ENCODE measurements at regions not wholly inside any gene's neighbourhood (a gene's known extent, or its start where the extent isn't known, plus 50 kb on each side); places are given as distances from the start of the nearest gene placed in this dataset.
A peak's percentile ranks its signal among the peaks of the same experiment; 100 is the strongest.

- Histone ChIP-seq H3K27me3 (ENCODE audit: low read depth, low read length) (no peaks in the 10 kb centered on the region), H3K36me3 (ENCODE audit: control insufficient read depth in 1 of 2, insufficient read depth in 2 of 2, low read length in 2 of 2) (no peaks in the 10 kb centered on the region), H3K4me1 (ENCODE audit: control insufficient read depth in 1 of 2, insufficient read depth in 2 of 2, low read length in 2 of 2) (no peaks in the 10 kb centered on the region), H3K9me3 (ENCODE audit: control insufficient read depth in 1 of 2, low read length in 2 of 2) (peaks cover 0 to 4% of the 10 kb centered on the region in 2 donors), H3K27ac (ENCODE audit: low read length) (no peak overlapping the region), H3K4me3 (ENCODE audit: low read depth in 1 of 2, low read length in 2 of 2) (no peak overlapping the region)
Measured at GRCh38 chr10:113368666-113369364, 184.0 kb upstream of the HABP2 start.

- Histone ChIP-seq H3K36me3 (ENCODE audit: control insufficient read depth in 1 of 2, insufficient read depth in 2 of 2, low read length in 2 of 2) (no peaks in the 10 kb centered on the region), H3K4me1 (ENCODE audit: control insufficient read depth in 1 of 2, insufficient read depth in 2 of 2, low read length in 2 of 2) (no peaks in the 10 kb centered on the region), H3K27ac (ENCODE audit: low read length) (no peak overlapping the region), H3K9me3 (ENCODE audit: control insufficient read depth in 1 of 2, low read length in 2 of 2) (peaks cover 0 to 4% of the 10 kb centered on the region in 2 donors), H3K4me3 (ENCODE audit: low read depth in 1 of 2, low read length in 2 of 2) (no peak overlapping the region), H3K27me3 (ENCODE audit: low read depth, low read length) (no peaks in the 10 kb centered on the region)
Measured at GRCh38 chr10:113369365-113369694, 183.5 kb upstream of the HABP2 start.

GRCh38 chr10:113376428-113376827 lies 176.4 kb upstream of the HABP2 start:
- H3K4me1 ChIP-seq (ENCODE audit: control insufficient read depth in 1 of 2, insufficient read depth in 2 of 2, low read length in 2 of 2): no peaks in the 10 kb centered on the region
- H3K36me3 ChIP-seq (ENCODE audit: control insufficient read depth in 1 of 2, insufficient read depth in 2 of 2, low read length in 2 of 2): no peaks in the 10 kb centered on the region
- no peaks in the 10 kb centered on the region for H3K27me3 ChIP-seq (ENCODE audit: low read depth, low read length)

GRCh38 chr10:113379091-113379490 lies 173.8 kb upstream of the HABP2 start:
- H3K27ac ChIP-seq (ENCODE audit: low read length): no peak overlapping the region

More at GRCh38 chr10:113376428-113376827, 176.4 kb upstream of the HABP2 start:
- H3K4me3 ChIP-seq (ENCODE audit: low read depth in 1 of 2, low read length in 2 of 2): no peak overlapping the region
- no peaks in the 10 kb centered on the region for H3K9me3 ChIP-seq (ENCODE audit: control insufficient read depth in 1 of 2, low read length in 2 of 2)
- no peak overlapping the region for H3K27ac ChIP-seq (ENCODE audit: low read length)

DNA sequence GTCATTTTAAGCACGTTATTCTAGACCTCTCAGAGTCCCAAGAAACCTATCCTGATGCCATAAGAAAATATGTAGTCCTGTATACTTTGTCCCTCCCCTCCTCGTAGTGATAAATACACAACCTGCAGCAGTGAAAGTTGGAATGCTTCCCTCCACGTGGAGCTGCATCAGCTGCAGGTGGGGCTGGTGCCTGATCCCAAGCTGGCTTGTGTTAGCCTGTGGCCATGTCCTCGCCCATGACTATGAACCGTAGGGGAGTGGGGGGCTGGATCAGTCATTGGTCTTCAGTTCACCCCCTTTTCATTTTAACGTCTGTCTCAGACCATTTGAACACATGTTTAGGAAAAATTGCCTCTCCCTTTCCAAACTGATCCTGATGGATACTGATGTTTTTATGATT lies 171.4 kb upstream of the HABP2 start:
- H3K4me1 ChIP-seq (ENCODE audit: control insufficient read depth in 1 of 2, insufficient read depth in 2 of 2, low read length in 2 of 2): peaks cover 0 to 17% of the 10 kb centered on the region in 2 donors
- H3K9me3 ChIP-seq (ENCODE audit: control insufficient read depth in 1 of 2, low read length in 2 of 2): no peaks in the 10 kb centered on the region
- H3K27ac ChIP-seq (ENCODE audit: low read length): no peak overlapping the region
- no peak overlapping the region for H3K4me3 ChIP-seq (ENCODE audit: low read depth in 1 of 2, low read length in 2 of 2)
- H3K36me3 ChIP-seq (ENCODE audit: control insufficient read depth in 1 of 2, insufficient read depth in 2 of 2, low read length in 2 of 2): no peaks in the 10 kb centered on the region
- H3K27me3 ChIP-seq (ENCODE audit: low read depth, low read length): no peaks in the 10 kb centered on the region

More at GRCh38 chr10:113379091-113379490, 173.8 kb upstream of the HABP2 start:
- Histone ChIP-seq H3K4me3 (ENCODE audit: low read depth in 1 of 2, low read length in 2 of 2) (no peak overlapping the region), H3K27me3 (ENCODE audit: low read depth, low read length) (no peaks in the 10 kb centered on the region), H3K36me3 (ENCODE audit: control insufficient read depth in 1 of 2, insufficient read depth in 2 of 2, low read length in 2 of 2) (no peaks in the 10 kb centered on the region), H3K9me3 (ENCODE audit: control insufficient read depth in 1 of 2, low read length in 2 of 2) (no peaks in the 10 kb centered on the region), H3K4me1 (ENCODE audit: control insufficient read depth in 1 of 2, insufficient read depth in 2 of 2, low read length in 2 of 2) (peaks cover 0 to 10% of the 10 kb centered on the region in 2 donors)

DNA sequence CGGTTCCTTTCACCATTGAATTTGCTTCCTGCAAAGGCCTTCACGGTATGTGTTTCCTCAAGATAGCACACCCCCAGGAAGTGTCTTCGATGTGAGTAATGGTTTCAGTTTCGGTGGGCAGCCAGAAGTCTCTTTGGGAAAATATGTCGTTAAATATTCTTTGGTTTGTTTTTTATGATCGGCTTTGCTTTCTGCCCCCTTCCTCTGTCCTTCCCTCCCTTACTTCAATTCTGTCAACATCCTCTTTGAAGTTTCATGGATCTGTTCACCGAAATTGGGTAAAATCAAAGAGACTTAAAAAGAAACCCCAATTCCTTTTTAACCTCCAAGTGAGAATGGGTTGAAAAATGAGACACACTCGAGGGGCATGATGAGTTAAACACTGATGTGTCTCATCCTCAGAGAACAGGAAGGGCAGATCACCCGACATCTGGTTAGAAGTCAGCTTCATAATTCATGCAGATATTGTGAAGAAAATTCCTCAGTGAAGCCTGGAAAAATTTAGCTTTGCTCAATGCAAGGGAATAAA lies 170.8 kb upstream of the HABP2 start:
- Histone ChIP-seq H3K36me3 (ENCODE audit: control insufficient read depth in 1 of 2, insufficient read depth in 2 of 2, low read length in 2 of 2) (no peaks in the 10 kb centered on the region), H3K27ac (ENCODE audit: low read length) (no peak overlapping the region), H3K4me3 (ENCODE audit: low read depth in 1 of 2, low read length in 2 of 2) (peak overlapping the region; percentile 16 to 43), H3K4me1 (ENCODE audit: control insufficient read depth in 1 of 2, insufficient read depth in 2 of 2, low read length in 2 of 2) (peaks cover 0 to 17% of the 10 kb centered on the region in 2 donors), H3K9me3 (ENCODE audit: control insufficient read depth in 1 of 2, low read length in 2 of 2) (no peaks in the 10 kb centered on the region), H3K27me3 (ENCODE audit: low read depth, low read length) (no peaks in the 10 kb centered on the region)

GRCh38 chr10:113382691-113383090 lies 170.2 kb upstream of the HABP2 start:
- no peak overlapping the region for H3K27ac ChIP-seq (ENCODE audit: low read length)
- no peak overlapping the region for H3K4me3 ChIP-seq (ENCODE audit: low read depth in 1 of 2, low read length in 2 of 2)

GRCh38 chr10:113384181-113384580 lies 168.7 kb upstream of the HABP2 start:
- Histone ChIP-seq H3K9me3 (ENCODE audit: control insufficient read depth in 1 of 2, low read length in 2 of 2) (no peaks in the 10 kb centered on the region), H3K4me3 (ENCODE audit: low read depth in 1 of 2, low read length in 2 of 2) (no peak overlapping the region), H3K4me1 (ENCODE audit: control insufficient read depth in 1 of 2, insufficient read depth in 2 of 2, low read length in 2 of 2) (peaks cover 0 to 17% of the 10 kb centered on the region in 2 donors), H3K36me3 (ENCODE audit: control insufficient read depth in 1 of 2, insufficient read depth in 2 of 2, low read length in 2 of 2) (no peaks in the 10 kb centered on the region), H3K27ac (ENCODE audit: low read length) (no peak overlapping the region), H3K27me3 (ENCODE audit: low read depth, low read length) (no peaks in the 10 kb centered on the region)

More at GRCh38 chr10:113382691-113383090, 170.2 kb upstream of the HABP2 start:
- no peaks in the 10 kb centered on the region for H3K27me3 ChIP-seq (ENCODE audit: low read depth, low read length)
- H3K9me3 ChIP-seq (ENCODE audit: control insufficient read depth in 1 of 2, low read length in 2 of 2): no peaks in the 10 kb centered on the region
- peaks cover 0 to 17% of the 10 kb centered on the region in 2 donors for H3K4me1 ChIP-seq (ENCODE audit: control insufficient read depth in 1 of 2, insufficient read depth in 2 of 2, low read length in 2 of 2)
- H3K36me3 ChIP-seq (ENCODE audit: control insufficient read depth in 1 of 2, insufficient read depth in 2 of 2, low read length in 2 of 2): no peaks in the 10 kb centered on the region

GRCh38 chr10:113385021-113385999 lies 167.5 kb upstream of the HABP2 start:
- Histone ChIP-seq H3K27ac (ENCODE audit: low read length) (no peak overlapping the region), H3K36me3 (ENCODE audit: control insufficient read depth in 1 of 2, insufficient read depth in 2 of 2, low read length in 2 of 2) (no peaks in the 10 kb centered on the region), H3K4me3 (ENCODE audit: low read depth in 1 of 2, low read length in 2 of 2) (no peak overlapping the region), H3K27me3 (ENCODE audit: low read depth, low read length) (no peaks in the 10 kb centered on the region), H3K9me3 (ENCODE audit: control insufficient read depth in 1 of 2, low read length in 2 of 2) (no peaks in the 10 kb centered on the region), H3K4me1 (ENCODE audit: control insufficient read depth in 1 of 2, insufficient read depth in 2 of 2, low read length in 2 of 2) (peaks cover 0 to 17% of the 10 kb centered on the region in 2 donors)

DNA sequence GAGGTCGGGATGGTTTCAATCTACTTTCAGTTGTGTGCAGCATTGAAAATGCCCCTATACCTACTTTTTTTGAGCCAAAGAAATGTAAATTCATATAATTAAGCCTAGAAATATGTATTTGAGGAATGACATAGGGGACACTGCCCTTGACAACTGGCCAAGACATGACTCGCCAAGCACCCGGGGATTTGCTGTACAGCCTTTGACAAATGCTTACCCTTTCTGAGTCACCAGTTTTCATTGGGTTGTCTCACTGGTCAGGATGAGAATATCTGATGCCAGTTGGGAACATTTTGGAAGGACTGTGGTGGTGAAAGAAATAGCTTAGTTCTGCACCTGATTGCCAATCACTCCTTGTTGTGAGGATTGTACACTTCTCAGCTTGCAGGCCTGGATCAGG lies 166.8 kb upstream of the HABP2 start:
- no peaks in the 10 kb centered on the region for H3K36me3 ChIP-seq (ENCODE audit: control insufficient read depth in 1 of 2, insufficient read depth in 2 of 2, low read length in 2 of 2)
- H3K27ac ChIP-seq (ENCODE audit: low read length): no peak overlapping the region
- H3K27me3 ChIP-seq (ENCODE audit: low read depth, low read length): no peaks in the 10 kb centered on the region
- H3K4me3 ChIP-seq (ENCODE audit: low read depth in 1 of 2, low read length in 2 of 2): no peak overlapping the region
- no peaks in the 10 kb centered on the region for H3K9me3 ChIP-seq (ENCODE audit: control insufficient read depth in 1 of 2, low read length in 2 of 2)
- peaks cover 0 to 17% of the 10 kb centered on the region in 2 donors for H3K4me1 ChIP-seq (ENCODE audit: control insufficient read depth in 1 of 2, insufficient read depth in 2 of 2, low read length in 2 of 2)

DNA sequence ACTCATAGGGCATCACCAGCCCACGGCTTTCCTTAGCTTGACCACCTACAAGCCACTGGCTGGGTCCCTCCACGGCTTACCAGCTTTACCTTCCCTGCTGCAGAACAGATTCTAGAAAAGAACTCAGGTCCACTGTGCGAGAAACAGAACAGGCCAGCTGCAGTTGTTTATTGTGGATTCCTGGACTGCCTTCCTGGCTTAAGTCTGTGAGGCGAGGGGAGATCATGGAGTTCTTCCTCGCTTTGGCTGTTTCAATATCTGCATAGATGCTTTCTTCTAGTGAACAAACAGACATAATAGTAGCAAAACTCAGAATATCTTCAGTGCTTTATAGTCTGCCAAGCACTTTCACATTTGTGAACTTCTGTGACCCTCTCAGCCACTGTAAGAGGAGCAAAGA lies 162.9 kb upstream of the HABP2 start:
- H3K36me3 ChIP-seq (ENCODE audit: control insufficient read depth in 1 of 2, insufficient read depth in 2 of 2, low read length in 2 of 2): no peaks in the 10 kb centered on the region
- no peak overlapping the region for H3K27ac ChIP-seq (ENCODE audit: low read length)
- H3K9me3 ChIP-seq (ENCODE audit: control insufficient read depth in 1 of 2, low read length in 2 of 2): no peaks in the 10 kb centered on the region
- no peaks in the 10 kb centered on the region for H3K27me3 ChIP-seq (ENCODE audit: low read depth, low read length)
- H3K4me3 ChIP-seq (ENCODE audit: low read depth in 1 of 2, low read length in 2 of 2): no peak overlapping the region
- no peaks in the 10 kb centered on the region for H3K4me1 ChIP-seq (ENCODE audit: control insufficient read depth in 1 of 2, insufficient read depth in 2 of 2, low read length in 2 of 2)
